ENCODE measurements at regions not wholly inside any gene's neighbourhood (a gene's known extent, or its start where the extent isn't known, plus 50 kb on each side); places are given as distances from the start of the nearest gene placed in this dataset.

GRCh38 chr5:74373076-74373475 lies 267.5 kb downstream of the ENC1 start:
- TF ChIP-seq CTCF (IDR thresholded peaks at IDR 0.05) = no peak

- TF ChIP-seq CTCF (IDR thresholded peaks at IDR 0.05) = no peak
These were observed 267.9 kb downstream of the ENC1 start for GRCh38 chr5:74372502-74373064.

- no peak for TF ChIP-seq CTCF (IDR thresholded peaks at IDR 0.05)
These were observed 268.5 kb downstream of the ENC1 start for GRCh38 chr5:74372051-74372450.

GRCh38 chr5:74371621-74372020 lies 268.9 kb downstream of the ENC1 start:
- no peak for TF ChIP-seq CTCF (IDR thresholded peaks at IDR 0.05)

- no peak for TF ChIP-seq CTCF (IDR thresholded peaks at IDR 0.05)
These were observed 270.4 kb downstream of the ENC1 start for GRCh38 chr5:74370168-74370567.

GRCh38 chr5:74369173-74369572 lies 271.4 kb downstream of the ENC1 start:
- no peak for TF ChIP-seq CTCF (IDR thresholded peaks at IDR 0.05)

- TF ChIP-seq CTCF (IDR thresholded peaks at IDR 0.05) = no peak
These were observed 272.6 kb downstream of the ENC1 start for GRCh38 chr5:74367934-74368333.

GRCh38 chr5:74367241-74367733 lies 273.2 kb downstream of the ENC1 start:
- no peak for TF ChIP-seq CTCF (IDR thresholded peaks at IDR 0.05)

Data from LNCAP (cell line).